ENCODE measurements at regions not wholly inside any gene's neighbourhood (a gene's known extent, or its start where the extent isn't known, plus 50 kb on each side); places are given as distances from the start of the nearest gene placed in this dataset.

GRCh38 chr20:40251284-40251932 is 437.6 kb downstream of the MAFB start:
- TF ChIP-seq CTCF (IDR thresholded peaks at IDR 0.05; ENCODE audit: insufficient read depth, low read length) = peak; percentile 15
- TF ChIP-seq POLR2AphosphoS5 (IDR thresholded peaks at IDR 0.05; ENCODE audit: low read depth) = no peak
- TF ChIP-seq SPI1 (IDR thresholded peaks at IDR 0.05; ENCODE audit: borderline replicate concordance, low read depth) = no peak
